HCT116 (cell line): ENCODE measurements at regions not wholly inside any gene's neighbourhood (a gene's known extent, or its start where the extent isn't known, plus 50 kb on each side); places are given as distances from the start of the nearest gene placed in this dataset.

Experiments
- ATAC-seq: fragments of 200-7000 bp; cut with Tn5 transposase; 2 replicates; pipeline ENCODE4 v1.9.1; 2020; ENCODE audit warnings: mild to moderate bottlenecking, moderate library complexity
- BruUV-seq: library from RNA; stranded (reverse); fragments of 400-500 nt; replicated peaks from 2 replicates; lab custom pipeline; 2021; lab: Mats Ljungman, UMichigan
- CTCF ChIA-PET: fragments of 300-600 bp; sonication (Branson Sonifier 250); formaldehyde crosslinking; loops from one replicate; lab custom pipeline; 2021; ENCODE audit warnings: antibody characterized with exemption; lab: Charles Lee
- POLR2A ChIA-PET: fragments of 300-600, 350-600 bp; sonication (Branson Sonifier 250); formaldehyde crosslinking; loops from one replicate; lab custom pipeline; 2021; ENCODE audit warnings: antibody characterized with exemption; lab: Charles Lee
- RAD21 ChIA-PET, 2 experiments: fragments of 300-600 bp; sonication (Branson Sonifier 250); formaldehyde crosslinking; loops; one replicate each; lab custom pipeline; 2023; ENCODE audit warnings: low total read pairs in 2 of 2; ENCODE audit not compliant: uncharacterized antibody in 2 of 2, unreplicated experiment in 2 of 2, low non-redundant PET in 1 of 2; lab: Charles Lee
- DNase-seq: peaks from one replicate; pipeline ENCODE4 v3.0.0-alpha.2; 2010; ENCODE audit warnings: low read depth, low spot score
- H2AFZ ChIP-seq: fragments of 200-600 bp; shearing (Covaris generic), sonication (generic); 2 replicates; pipeline ENCODE4 v1.6.1; 2017; ENCODE audit warnings: low read depth, mixed run types, mixed read lengths, antibody characterized with exemption, low read length; ENCODE audit not compliant: poor library complexity, severe bottlenecking
- H3K27ac ChIP-seq: 2 replicates; pipeline ENCODE4 v1.5.1; 2012; ENCODE audit warnings: low read depth, low read length
- H3K27me3 ChIP-seq: fragments of 200-600 bp; sonication (generic); 2 replicates; pipeline ENCODE4 v1.6.1; 2016; ENCODE audit warnings: mixed run types, low read length, mixed read lengths; ENCODE audit not compliant: insufficient read depth
- H3K36me3 ChIP-seq, 2 experiments: fragments of 200-500 bp in 1 of 2; fragments of 200-600 bp in 1 of 2; sonication (Bioruptor generic) in 1 of 2; sonication (generic) in 1 of 2; 2 replicates each; pipeline versions ENCODE4 v1.5.1 to v1.6.1; 2014 to 2016; ENCODE audit warnings: low read length in 2 of 2, inconsistent platforms in 1 of 2, mixed read lengths in 1 of 2, mixed run types in 1 of 2; ENCODE audit not compliant: insufficient read depth in 2 of 2, control insufficient read depth in 1 of 2
- H3K4me1 ChIP-seq, 2 experiments: fragments of 200-600 bp in 1 of 2; sonication (generic) in 1 of 2; 2 replicates each; pipeline versions ENCODE4 v1.5.1 to v1.6.1; 2012 to 2017; ENCODE audit warnings: low read length in 2 of 2, inconsistent platforms in 1 of 2, mild to moderate bottlenecking in 1 of 2, mixed read lengths in 1 of 2, mixed run types in 1 of 2, moderate library complexity in 1 of 2; ENCODE audit not compliant: insufficient read depth in 2 of 2, control insufficient read depth in 1 of 2
- H3K4me2 ChIP-seq: fragments of 200-600 bp; sonication (generic); 2 replicates; pipeline ENCODE4 v1.6.1; 2017; ENCODE audit warnings: mixed run types, low read length, mixed read lengths
- H3K4me3 ChIP-seq, 2 experiments: fragments of 200-600 bp in 1 of 2; sonication (generic) in 1 of 2; replicated peaks in 1 of 2; 2 replicates each; pipeline ENCODE4 v1.5.1; 2011 to 2016; ENCODE audit warnings: low read length in 2 of 2, control low read depth in 1 of 2, low read depth in 1 of 2, mild to moderate bottlenecking in 1 of 2, mixed read lengths in 1 of 2, mixed run types in 1 of 2
- H3K79me2 ChIP-seq: fragments of 200-600 bp; sonication (generic); 2 replicates; pipeline ENCODE4 v1.6.1; 2017; ENCODE audit warnings: mild to moderate bottlenecking, mixed run types, low read length, moderate library complexity, mixed read lengths; ENCODE audit not compliant: insufficient read depth
- H3K9ac ChIP-seq: fragments of 200-600 bp; sonication (generic); 2 replicates; pipeline ENCODE4 v1.6.1; 2016; ENCODE audit warnings: low read length, mixed read lengths
- H3K9me2 ChIP-seq: fragments of 200-600 bp; sonication (generic), shearing (Covaris generic); 2 replicates; pipeline ENCODE4 v1.6.1; 2017; ENCODE audit warnings: mixed run types, mild to moderate bottlenecking, moderate library complexity; ENCODE audit not compliant: insufficient read depth
- H3K9me3 ChIP-seq, 2 experiments: fragments of 200-500 bp in 1 of 2; fragments of 200-600 bp in 1 of 2; sonication (Bioruptor generic) in 1 of 2; sonication (generic) in 1 of 2; 2 replicates each; pipeline ENCODE4 v1.6.1; 2014 to 2017; ENCODE audit warnings: low read length in 2 of 2, mixed read lengths in 2 of 2, inconsistent platforms in 1 of 2, low read depth in 1 of 2, mild to moderate bottlenecking in 1 of 2, mixed run types in 1 of 2, moderate library complexity in 1 of 2; ENCODE audit not compliant: control insufficient read depth in 1 of 2, insufficient read depth in 1 of 2
- H4K20me1 ChIP-seq: fragments of 200-600 bp; sonication (generic), shearing (Covaris generic); 2 replicates; pipeline ENCODE4 v1.6.1; 2017; ENCODE audit warnings: mixed run types, mild to moderate bottlenecking, moderate library complexity; ENCODE audit not compliant: insufficient read depth
- CBX3 ChIP-seq: IDR thresholded peaks from 2 replicates; pipeline ENCODE4 v1.6.1; 2012; ENCODE audit warnings: low read depth
- CEBPB ChIP-seq: IDR thresholded peaks from 2 replicates; pipeline ENCODE4 v1.6.1; 2012; ENCODE audit warnings: low read depth
- MAX ChIP-seq: IDR thresholded peaks from 2 replicates; pipeline ENCODE4 v1.6.1; 2012
- POLR2A ChIP-seq: IDR thresholded peaks from 2 replicates; pipeline ENCODE4 v1.7.0; 2011; ENCODE audit warnings: borderline replicate concordance; ENCODE audit not compliant: insufficient read depth, insufficient read length; ENCODE audit errors: extremely low read depth
- POLR2AphosphoS5 ChIP-seq: IDR thresholded peaks from 2 replicates; pipeline ENCODE4 v1.6.1; 2011; ENCODE audit warnings: mild to moderate bottlenecking, low read depth, low read length, moderate library complexity
- REST ChIP-seq: IDR thresholded peaks from 2 replicates; pipeline ENCODE4 v1.6.1; 2012; ENCODE audit warnings: low read depth
- SP1 ChIP-seq: IDR thresholded peaks from 2 replicates; pipeline ENCODE4 v1.6.1; 2012; ENCODE audit warnings: low read depth
- ZFX ChIP-seq: fragments of 450-650 bp; IDR thresholded peaks from 2 replicates; pipeline ENCODE4 v1.6.1; 2017
- ZNF274 ChIP-seq: fragments of 200-500 bp; sonication (Bioruptor generic); IDR thresholded peaks from 2 replicates; pipeline ENCODE4 v1.6.1; 2014; ENCODE audit warnings: mild to moderate bottlenecking, low read depth, low read length, inconsistent platforms
- intact Hi-C: fragments of 100-400 bp; cut with micrococcal nuclease; formaldehyde crosslinking; loops from 2 replicates; pipeline ENCODE4 v1.10.0; 2022
- TF ChIP-seq, protein P1 (sequence below), 3 experiments: fragments of 200-600 bp in 1 of 3; sonication (generic) in 1 of 3; IDR thresholded peaks in 2 of 3; conservative IDR thresholded peaks in 1 of 3; 2 replicates each; pipeline ENCODE4 v1.5.1; 2012 to 2017; ENCODE audit warnings: low read depth in 2 of 3, low read length in 2 of 3, antibody characterized with exemption in 1 of 3, borderline replicate concordance in 1 of 3, control low read depth in 1 of 3, mild to moderate bottlenecking in 1 of 3, mixed read lengths in 1 of 3, mixed run types in 1 of 3, moderate library complexity in 1 of 3; ENCODE audit not compliant: insufficient read depth in 1 of 3
- TF ChIP-seq, protein P2 (sequence below): IDR thresholded peaks from 2 replicates; pipeline ENCODE4 v1.6.1; 2011; ENCODE audit warnings: mild to moderate bottlenecking, low read length, moderate library complexity; ENCODE audit not compliant: insufficient replicate concordance; ENCODE audit errors: extremely low read depth

DNA sequence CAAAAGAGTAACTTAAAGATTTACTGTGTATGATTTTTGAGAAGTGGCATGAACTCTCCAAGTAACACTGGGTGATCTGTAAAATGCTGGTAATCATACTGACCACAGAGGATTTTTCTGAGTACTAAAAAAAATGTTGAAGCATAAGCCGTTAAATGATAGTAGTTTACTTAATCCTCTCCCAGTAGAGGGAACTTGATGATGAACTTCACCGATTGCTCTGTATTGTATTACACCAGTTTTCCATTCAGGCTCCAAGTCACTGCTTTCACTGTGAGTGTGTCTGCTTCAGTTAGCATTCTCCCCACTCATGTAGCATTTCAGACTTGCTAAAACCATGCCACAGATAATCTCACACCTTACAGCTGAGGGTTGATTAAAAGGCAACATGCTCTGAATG lies 294.1 kb downstream of the GBA3 start:
- Histone ChIP-seq H3K4me3 (no peak overlapping the region), H3K9ac (no peak overlapping the region), H3K9me2 (no peaks in the 10 kb centered on the region), H3K9me3 (peaks cover 4 to 36% of the 10 kb centered on the region in 2 experiments; a peak in 2 of 4 replicates), H3K27ac (no peak overlapping the region), H4K20me1 (no peaks in the 10 kb centered on the region), H3K36me3 (no peaks in the 10 kb centered on the region), H2AFZ (no peak overlapping the region), H3K27me3 (no peaks in the 10 kb centered on the region), H3K4me1 (no peaks in the 10 kb centered on the region), H3K79me2 (no peaks in the 10 kb centered on the region), H3K4me2 (no peak overlapping the region)
- ChIA-PET CTCF (no interaction called here), POLR2A (no interaction called here), RAD21 (no interaction called here)
- TF ChIP-seq POLR2AphosphoS5: no peak
- no peak for TF ChIP-seq SP1
- TF ChIP-seq MAX: no peak
- no peak for TF ChIP-seq CEBPB
- no peak for TF ChIP-seq POLR2A
- TF ChIP-seq, protein P1, sequence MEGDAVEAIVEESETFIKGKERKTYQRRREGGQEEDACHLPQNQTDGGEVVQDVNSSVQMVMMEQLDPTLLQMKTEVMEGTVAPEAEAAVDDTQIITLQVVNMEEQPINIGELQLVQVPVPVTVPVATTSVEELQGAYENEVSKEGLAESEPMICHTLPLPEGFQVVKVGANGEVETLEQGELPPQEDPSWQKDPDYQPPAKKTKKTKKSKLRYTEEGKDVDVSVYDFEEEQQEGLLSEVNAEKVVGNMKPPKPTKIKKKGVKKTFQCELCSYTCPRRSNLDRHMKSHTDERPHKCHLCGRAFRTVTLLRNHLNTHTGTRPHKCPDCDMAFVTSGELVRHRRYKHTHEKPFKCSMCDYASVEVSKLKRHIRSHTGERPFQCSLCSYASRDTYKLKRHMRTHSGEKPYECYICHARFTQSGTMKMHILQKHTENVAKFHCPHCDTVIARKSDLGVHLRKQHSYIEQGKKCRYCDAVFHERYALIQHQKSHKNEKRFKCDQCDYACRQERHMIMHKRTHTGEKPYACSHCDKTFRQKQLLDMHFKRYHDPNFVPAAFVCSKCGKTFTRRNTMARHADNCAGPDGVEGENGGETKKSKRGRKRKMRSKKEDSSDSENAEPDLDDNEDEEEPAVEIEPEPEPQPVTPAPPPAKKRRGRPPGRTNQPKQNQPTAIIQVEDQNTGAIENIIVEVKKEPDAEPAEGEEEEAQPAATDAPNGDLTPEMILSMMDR (IDR thresholded peaks at IDR 0.05 in 2 of 3, conservative IDR thresholded peaks at IDR 0.05 in 1 of 3; ENCODE audit: borderline replicate concordance in 1 of 3, insufficient read depth in 1 of 3, low read depth in 2 of 3, low read length in 2 of 3): no peak
- TF ChIP-seq ZNF274: no peak
- no peak for TF ChIP-seq REST
- TF ChIP-seq, protein P2, sequence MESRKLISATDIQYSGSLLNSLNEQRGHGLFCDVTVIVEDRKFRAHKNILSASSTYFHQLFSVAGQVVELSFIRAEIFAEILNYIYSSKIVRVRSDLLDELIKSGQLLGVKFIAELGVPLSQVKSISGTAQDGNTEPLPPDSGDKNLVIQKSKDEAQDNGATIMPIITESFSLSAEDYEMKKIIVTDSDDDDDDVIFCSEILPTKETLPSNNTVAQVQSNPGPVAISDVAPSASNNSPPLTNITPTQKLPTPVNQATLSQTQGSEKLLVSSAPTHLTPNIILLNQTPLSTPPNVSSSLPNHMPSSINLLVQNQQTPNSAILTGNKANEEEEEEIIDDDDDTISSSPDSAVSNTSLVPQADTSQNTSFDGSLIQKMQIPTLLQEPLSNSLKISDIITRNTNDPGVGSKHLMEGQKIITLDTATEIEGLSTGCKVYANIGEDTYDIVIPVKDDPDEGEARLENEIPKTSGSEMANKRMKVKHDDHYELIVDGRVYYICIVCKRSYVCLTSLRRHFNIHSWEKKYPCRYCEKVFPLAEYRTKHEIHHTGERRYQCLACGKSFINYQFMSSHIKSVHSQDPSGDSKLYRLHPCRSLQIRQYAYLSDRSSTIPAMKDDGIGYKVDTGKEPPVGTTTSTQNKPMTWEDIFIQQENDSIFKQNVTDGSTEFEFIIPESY: no peak
- no peak for TF ChIP-seq ZFX
- no peak for TF ChIP-seq CBX3
- DNase-seq (no peak), ATAC-seq (no peak)
- no TSS peak for BruUV-seq
- intact Hi-C loops: no loop called here
